NCI-H146 treated with DMSO at 0.1 percent for 48 hours (cell line): ENCODE measurements at regions not wholly inside any gene's neighbourhood (a gene's known extent, or its start where the extent isn't known, plus 50 kb on each side); places are given as distances from the start of the nearest gene placed in this dataset.
"Not testable (repeated sequence)": the region's sequence is repeated elsewhere in the genome, so short reads cannot be mapped to it uniquely, and the experiment has no call there.

Experiments
- DNase-seq: peaks from one replicate; lab custom pipeline; 2025; ENCODE audit not compliant: unreplicated experiment; lab: John Stamatoyannopoulos, UW

DNA sequence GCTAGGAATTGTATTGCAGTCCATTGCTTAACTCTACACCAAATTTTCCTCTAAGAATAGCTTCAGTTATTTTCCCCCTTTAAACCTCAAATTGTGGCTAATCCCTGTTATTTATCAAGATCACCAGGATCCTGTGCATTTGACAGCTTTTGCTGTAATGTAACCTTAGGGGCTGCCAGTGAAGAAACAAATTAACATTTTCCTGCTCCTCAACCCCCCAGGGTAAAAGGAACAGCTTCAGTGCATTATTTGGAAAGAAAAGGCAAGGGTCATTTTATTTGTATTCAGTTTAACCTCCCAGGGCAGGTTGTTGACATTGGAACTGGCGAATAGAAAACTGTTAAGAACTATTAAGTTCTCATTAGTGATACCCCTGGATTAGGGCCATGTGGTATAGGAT is 57.0 kb downstream of the PCDH20 start:
- peak; percentile 67 for DNase-seq

DNA sequence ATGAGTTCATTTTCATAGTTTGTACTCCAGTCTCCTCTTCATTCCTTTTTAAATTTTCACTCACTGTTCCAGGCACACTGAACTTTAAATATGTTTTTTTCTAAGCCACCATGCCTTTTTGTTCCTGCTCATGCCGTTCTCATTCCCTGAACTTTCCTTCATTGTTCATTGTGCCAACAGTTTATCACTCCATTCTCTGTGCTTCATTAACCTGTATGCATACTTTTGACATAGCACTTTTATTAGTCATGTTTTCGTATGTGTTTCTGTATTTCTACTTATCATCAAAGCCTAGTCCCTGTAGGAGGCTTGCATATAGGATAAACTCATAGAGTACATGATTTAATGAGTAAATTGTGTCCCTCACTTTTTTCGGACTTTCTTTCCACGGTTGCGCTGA is 65.3 kb downstream of the PCDH20 start:
- no peak for DNase-seq

DNA sequence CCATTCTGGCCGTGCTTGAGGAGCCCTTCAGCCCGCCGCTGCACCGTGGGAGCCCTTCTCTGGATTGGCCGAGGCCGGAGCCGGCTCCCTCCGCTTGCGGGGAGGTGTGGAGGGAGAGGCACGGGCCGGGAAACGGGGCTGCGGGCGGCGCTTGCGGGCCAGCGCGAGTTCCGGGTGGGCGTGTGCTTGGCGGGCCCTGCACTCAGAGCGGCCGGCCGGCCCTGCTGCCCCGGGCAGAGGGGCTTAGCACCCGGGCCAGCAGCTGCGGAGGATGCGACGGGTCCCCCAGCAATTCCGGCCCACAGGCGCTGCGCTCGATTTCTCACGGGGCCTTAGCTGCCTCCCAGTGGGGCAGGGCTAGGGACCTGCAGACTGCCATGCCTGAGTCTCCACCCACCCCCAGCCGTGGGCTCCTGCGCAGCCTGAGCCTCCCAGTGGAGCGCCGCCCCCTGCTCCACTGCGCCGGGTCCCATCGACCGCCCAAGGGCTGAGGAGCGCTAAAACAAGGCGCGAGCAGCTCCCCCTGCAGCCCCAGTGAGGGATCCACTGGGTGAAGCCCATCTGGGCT is 76.5 kb downstream of the PCDH20 start:
- DNase-seq: peak; percentile 28

DNA sequence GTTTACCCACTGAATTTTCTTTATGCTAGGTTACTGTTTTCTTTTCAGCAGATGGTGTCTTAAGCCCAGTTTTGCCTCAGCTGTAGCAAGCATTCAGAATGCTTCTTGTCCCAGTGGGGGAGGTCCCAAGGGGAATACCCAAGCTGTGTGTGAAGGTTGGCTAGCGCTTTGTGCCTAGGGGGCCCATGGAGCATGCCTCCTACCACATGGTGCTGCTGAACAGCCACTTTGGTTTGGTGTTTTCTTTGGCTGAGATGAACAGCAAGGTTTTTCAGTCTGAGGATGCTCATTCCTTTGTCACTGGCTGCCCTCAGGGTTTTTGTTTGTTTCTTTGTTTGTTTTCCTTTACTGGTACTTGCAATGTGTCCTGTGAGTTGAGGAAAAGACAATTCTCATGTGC is 99.0 kb downstream of the PCDH20 start:
- DNase-seq: no peak

DNA sequence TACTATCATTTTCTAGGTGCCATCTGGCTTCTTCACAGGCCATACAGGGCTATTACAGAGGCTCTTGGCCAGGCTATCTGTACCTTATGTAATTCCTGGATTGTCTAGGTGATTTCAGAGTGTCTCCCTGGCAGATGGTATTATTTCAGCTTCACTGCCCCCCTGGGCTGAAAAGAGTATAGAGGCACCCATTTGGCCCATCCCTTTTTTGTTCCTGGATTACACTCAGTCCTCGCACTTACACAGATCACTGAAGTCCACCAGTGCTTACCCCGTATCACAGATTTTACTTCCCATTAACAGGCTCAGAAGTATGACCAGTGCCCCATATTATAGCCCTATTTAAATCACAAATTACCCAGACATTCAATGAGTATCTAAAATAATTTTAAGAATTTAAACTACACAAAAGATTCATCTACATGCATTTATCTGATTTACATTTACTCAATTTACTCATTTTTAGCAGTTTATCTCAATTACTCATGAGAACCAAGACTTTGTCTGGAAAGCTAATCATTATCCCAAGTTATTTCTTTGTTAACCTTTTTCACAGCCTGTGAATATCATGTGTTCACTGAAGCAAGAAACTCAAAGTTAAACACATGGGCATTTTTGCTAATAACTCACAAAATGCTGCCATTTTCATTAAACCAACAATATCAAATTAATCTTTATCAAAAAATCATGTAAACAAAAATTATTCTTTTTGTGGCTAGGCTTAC is 121.0 kb downstream of the PCDH20 start:
- no peak for DNase-seq

DNA sequence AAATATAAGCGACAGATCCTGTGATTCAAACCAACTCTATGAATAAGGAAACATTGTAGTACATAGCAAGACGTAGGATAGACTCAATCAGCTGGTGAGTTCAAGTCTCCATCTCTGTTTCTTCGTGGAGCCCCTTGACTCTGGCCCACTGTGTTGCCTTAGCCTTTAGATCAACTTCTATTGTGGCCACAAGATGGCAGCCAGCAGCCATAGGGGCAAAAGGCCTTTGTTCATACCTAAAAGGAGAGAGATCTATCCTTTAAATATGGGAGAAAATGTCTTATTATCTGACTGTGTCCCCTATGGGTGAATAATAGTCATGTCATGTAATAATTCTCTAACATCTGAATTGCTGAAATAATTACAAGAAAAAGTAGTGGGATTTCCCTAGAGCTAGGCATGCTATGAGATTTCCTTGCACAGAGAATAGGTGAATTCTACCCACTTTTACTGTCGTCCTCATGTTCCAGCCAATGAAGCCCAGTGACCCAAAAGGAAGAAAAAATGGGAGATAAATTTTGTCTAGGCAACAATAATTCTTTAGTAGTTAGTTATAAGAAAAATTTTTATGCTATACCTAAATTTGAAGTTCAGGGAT is 129.4 kb downstream of the PCDH20 start:
- peak; percentile 10 for DNase-seq

DNA sequence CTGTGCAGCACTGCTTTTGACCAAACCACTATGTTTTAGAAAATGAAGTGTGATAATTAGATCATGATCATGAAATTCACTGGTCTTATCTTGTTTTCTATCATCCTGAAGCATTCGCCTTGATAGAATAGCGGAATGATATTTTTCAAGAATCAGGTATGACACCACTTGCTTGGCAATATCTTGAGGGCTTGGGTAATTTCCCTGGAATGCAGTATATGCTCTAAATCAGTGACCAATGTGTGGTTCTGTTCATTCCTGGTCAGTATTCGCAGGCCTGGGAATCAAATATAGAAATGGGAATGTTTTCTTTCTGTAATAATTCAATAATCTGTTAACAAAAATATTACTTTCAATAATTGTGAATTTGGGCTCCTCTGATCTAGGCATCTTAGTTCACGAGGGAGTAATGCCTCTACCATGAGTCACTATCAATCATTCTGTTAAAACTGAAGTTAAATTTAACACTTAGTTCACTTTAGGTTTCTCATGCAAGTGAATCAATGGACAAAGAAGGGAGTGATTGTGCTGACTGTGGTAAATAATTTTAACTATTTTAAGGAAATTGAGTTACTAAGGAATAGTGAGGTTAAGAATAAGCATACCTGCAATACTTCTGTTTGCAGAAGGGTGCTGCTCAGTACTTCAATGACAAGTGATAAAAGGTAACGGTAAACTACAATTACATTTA is 137.9 kb downstream of the PCDH20 start:
- no peak for DNase-seq

DNA sequence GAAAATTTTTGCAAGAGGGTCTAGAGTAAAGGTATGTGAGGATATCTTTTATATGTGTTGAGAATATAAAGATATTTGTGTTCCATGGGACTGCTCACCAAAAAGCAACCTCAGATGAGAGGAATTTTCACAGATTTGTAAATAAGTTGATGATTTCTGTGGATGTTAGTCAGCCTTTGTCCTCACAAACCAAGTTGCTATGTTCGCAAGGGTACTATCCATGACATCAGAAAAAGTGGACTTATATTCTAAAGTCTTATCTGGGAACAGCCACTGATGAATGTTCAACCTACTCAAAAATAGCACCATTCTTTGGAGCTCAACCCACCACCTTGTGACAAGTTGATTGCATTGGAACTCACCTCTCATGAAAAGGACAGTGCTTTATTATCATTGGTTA is 138.6 kb downstream of the PCDH20 start:
- DNase-seq: no peak

DNA sequence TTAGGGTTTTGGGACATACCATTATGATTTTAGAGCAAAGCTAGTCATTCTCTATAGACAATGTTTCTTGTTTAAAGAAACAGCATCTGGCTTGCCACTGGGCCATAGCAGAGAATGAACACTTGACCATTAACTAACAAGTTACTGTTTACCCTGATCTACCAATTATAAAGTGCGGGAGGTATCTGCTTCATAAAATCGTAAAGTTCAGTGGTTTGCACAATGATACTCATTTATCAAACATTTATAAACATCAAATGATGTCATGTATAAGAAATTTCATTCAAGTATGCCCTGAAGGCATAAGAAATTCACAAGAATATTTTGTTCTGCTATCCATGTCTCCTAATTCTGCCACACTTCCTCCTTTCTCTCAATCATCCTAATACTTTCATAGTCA is 139.2 kb downstream of the PCDH20 start:
- no peak for DNase-seq

DNA sequence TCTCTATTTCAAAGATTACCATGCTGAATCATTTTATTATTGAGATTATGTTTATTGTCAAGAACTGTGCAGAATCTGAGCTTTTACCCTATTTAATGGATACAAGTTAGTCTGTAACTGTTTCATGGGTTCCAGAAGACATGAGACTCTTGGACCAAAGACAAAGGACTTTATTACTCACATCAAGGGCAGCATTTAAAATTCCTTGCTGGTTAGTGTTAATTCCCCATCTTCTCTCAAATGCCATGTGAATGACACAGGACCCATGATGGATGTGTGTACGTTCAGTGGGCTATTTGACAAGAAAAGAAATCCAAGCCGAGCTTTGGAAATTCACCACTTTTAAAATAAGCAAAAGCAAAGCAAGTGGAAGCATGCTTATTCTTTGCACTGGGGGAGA is 139.9 kb downstream of the PCDH20 start:
- no peak for DNase-seq

DNA sequence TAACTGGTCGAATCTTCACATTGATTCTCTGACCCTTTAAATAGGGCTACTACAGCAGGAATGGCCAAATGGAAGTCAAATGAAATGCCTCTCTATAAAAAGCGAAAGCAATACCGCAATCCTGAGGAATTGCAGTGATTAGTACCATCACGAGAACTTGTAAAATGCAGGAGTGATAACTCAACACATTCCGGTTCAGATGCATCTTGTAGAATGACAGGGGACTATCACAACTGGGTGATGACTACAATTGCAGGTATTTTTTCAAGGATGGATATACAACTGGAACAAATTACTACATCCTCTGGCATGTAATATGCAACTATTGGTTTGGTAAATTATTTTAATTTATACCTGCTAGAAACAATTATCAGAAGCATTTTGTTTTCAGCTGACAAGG is 140.4 kb downstream of the PCDH20 start:
- no peak for DNase-seq

DNA sequence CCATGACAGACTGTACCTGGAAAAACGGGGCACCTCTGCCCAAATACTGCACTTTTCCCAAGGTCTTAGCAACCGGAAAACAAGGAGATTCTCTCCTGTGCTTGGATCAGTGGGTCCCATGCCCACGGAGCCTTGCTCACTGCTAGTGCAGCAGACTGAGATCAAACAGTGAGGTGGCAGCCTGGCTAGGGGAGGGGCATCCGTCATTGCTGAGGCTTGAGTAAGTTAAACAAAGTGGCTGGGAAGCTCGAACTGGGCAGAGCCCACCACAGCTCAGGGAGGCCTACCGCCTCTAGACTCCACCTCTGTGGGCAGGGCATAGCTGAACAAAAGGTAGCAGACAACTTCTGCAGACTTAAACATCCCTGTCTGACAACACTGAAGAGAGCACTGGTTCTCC is 148.8 kb downstream of the PCDH20 start:
- DNase-seq: not testable (repeated sequence)

DNA sequence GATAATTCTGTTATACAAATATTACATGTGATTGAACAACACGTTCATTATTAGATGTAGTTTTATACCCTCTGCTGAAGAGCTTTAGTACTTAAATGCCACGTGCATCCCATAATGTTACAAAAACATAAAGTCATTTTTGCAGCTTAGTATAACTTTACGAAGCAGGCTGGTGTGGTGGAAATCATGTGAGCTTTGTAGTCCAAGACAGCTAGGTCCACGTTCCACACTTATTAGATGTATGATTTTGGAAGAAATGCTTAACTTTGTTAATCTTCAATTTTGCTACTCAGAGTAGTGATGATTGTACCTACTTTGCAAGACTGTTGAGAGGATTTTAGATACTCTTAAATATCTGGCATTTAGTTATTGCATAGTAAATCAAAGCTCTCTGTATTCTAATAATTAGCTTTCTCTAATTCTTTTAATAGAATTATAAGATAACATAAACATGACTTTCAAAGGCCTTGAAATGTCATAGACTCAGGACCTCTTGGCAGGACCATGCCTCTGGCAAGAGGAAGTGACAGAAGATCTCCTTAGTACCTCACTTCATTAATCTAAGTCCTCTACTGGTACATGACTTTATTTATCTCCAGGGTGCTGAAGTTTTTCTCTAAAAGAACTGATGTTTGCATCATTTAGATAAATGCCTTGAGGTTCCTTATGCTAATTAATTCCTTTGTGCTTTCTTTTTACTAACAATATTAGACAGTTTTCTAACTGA is 153.7 kb downstream of the PCDH20 start:
- DNase-seq: no peak

DNA sequence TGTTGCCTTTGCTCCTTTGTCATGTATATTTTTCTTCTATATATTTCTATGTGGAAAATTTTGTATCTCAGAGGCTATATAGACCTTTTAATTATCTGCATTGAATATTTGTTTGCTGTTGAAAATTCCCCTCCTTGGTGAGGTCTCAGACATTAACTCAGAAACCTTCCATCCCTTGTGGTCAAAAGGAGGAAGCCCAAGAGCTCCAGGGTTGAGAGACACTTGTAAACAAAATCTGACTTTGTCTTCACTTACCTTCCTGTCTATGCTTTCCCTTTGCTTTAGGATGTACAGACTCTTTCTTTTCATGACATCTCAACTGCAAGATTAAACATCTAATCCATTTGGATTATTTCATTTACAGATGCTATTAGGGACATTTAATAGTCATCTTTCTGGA is 157.5 kb downstream of the PCDH20 start:
- DNase-seq: no peak

DNA sequence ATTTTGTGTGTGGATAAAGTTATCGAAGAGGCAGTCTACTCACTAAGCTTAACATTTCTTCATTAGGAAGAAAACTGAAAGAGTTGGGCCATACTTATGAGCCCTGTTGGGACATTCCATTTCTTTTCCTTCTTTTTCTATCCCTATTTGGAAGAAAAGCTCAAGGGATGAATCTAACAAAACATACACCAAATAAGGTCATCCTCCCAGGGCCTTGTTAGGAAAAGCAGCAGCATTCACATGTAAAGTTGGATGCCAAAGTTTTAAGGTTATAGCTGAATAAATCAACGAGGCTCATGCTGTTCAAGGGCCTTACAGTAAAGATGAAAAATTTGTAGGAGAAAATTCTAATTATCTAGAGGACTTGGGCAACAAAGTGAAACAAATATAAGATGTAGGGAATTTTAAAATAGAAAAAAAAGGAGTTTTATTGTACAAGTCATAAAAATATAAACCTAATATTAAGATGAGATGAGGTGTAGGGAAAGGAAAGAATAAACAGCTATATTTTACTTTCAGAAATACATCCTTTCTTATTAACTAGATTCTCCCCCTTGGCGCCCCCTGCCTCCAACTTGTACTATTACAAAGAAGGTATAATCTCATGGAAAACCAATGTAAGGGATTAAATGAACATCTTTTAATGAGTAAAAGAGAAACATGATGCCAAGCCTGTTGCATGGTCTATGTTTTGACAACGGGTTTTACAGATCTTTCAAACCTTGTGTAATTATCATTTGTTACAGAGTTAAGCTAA is 160.4 kb downstream of the PCDH20 start:
- no peak for DNase-seq

DNA sequence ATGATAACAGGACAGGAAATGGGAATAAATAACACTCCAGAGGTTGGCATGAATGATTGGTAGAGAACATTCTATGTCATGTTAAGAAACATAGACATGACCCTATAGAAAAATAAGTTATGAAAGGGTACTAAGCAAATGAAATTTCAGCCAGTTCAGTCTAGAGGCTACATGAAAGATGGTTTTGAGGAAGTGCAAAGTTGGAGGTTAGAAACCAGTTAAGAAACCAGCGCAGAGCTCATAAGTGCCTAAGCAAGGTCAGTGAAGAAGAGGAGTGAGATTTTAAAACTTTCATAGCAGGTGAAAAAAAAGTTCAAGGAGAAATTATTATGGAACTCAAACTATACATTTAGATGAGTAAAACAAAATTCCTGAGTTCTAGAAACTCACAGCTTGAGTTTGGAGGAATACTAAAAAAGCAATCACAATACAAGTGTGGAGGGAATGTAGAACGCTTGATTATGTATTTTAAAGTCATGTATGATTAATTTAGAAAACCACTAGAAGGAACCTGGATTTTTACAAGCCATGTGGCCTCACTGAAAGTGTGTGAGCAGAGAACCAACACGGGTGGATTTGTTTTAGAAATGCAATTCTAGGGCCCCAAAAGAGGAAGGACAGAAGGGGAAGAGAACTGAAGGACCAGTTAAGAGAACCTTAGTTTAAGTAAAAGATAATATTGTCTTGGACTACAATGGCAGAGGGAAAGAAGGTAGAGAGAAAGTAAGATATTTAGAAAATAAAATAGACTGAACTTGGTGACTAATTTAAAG is 162.4 kb downstream of the PCDH20 start:
- no peak for DNase-seq

DNA sequence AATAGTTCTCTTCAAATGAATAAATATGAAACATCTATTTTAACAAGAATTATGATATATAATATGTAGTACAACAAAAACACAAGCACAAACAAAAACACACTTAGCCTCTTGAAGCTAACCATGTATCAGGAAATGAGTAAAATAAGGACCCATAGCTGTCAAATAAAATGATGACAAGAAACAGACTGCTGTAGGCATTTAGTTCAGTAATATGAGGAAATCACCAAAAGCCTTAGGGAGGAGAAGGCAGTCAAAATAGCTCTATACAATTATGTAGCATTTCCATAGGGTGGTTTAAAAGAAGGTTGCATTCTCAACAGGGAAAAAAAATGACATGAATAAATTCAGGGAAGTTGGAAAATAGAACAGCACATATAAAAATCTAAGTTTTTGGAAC is 163.4 kb downstream of the PCDH20 start:
- no peak for DNase-seq

DNA sequence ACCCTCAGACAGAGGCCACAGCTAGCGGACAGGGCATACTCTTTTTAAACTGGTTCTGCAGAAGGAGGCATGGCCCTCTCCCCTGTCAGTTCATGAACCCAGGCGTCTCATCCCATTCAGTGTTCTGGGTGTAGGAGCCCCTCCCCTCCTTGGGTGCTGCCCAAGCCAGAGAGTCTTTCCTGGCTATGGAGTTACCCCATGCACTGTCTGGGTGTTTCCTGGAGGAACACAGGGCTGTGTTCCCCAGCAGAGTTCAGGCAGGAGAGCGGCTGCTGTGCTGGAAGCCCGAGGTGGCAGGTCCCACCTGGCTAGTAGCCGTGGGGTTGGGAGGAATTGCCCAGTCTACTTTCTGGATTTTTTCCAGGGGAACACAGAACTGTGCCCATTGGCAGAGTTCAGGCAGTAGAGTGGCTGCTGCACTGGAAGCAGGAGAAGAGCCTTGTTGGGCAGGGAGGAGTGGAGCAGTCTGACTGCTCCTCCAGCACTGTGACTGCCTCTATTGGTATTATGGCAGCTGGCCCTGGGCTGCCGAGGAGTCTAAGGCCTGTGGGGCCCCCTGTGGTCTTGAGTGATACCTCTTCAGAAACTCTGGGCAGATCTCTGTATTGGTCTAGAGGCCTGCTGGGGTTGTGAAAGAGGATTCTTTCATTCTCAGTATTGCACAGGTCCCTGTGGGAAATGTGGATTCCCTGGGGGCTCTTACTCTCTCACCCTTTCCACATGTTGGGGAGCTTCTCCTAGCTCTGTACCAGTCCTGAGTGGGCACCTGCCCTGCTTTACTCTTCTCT is 168.3 kb downstream of the PCDH20 start:
- DNase-seq: no peak

DNA sequence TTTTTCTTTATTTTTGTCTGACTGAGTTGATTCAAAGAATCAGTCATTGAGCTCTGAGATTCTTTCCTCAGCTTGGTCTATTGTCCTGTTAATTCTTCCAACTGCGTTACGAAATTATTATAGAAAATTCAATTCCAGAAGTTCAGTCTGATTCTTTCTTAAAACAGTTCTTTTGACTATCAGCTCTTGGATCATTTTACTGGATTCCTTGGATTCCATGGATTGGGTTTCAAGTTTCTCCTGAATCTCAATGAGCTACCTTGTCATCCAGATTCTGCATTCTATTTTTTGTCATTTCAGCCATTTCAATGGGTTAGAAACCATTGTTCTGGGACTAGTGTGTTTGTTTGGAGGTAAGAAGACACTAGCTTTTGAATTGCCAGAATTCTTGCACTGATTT is 169.3 kb downstream of the PCDH20 start:
- no peak for DNase-seq
